Hematopoietic multipotent progenitor cell treated with erythropoietin and hydrocortisone succinate and interleukin-3 and kit ligand, for 8 days (in vitro differentiated cells): ENCODE measurements at regions not wholly inside any gene's neighbourhood (a gene's known extent, or its start where the extent isn't known, plus 50 kb on each side); places are given as distances from the start of the nearest gene placed in this dataset.
"Not testable (repeated sequence)": the region's sequence is repeated elsewhere in the genome, so short reads cannot be mapped to it uniquely, and the experiment has no call there.

Experiments used
- DNase-seq: peaks from one replicate; pipeline ENCODE4 v3.0.0-alpha.2; 2015

DNA sequence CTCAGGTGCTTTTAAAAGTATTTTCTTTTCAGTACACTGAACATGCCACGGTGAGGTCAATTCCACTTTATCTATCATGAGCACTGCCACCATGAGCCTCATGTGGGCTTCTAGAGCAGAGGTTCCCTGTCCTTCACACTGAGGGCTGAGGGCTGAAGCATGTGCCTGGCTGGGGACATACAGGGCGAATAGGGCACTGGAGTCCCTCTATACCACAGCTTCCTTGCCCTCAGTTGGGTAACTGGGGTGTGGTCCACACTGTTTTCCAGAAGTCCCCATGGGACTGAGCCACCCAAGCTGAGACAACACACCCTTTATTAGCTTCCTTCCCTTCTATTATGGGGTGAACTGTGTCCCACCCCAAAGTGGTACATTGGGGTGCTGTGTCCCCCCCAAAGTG, 172.2 kb upstream of the ID2 start:
- no peak for DNase-seq

DNA sequence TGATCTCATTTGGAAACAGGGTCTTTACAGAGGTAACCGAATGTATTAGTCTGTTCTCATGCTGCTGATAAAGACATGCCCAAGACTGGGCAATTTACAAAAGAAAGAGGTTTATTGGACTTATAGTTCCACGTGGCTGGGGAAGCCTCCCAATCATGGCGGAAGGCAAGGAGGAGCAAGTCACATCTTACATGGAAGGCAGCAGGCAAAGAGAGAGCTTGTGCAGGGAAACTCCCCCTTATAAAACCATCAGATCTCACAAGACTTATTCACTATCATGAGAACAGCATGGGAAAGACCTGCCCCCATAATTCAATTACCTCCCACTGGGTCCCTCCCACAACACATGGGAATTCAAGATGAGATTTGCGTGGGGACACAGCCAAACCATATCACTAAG, 171.8 kb upstream of the ID2 start:
- DNase-seq, result not testable (repeated sequence)

DNA sequence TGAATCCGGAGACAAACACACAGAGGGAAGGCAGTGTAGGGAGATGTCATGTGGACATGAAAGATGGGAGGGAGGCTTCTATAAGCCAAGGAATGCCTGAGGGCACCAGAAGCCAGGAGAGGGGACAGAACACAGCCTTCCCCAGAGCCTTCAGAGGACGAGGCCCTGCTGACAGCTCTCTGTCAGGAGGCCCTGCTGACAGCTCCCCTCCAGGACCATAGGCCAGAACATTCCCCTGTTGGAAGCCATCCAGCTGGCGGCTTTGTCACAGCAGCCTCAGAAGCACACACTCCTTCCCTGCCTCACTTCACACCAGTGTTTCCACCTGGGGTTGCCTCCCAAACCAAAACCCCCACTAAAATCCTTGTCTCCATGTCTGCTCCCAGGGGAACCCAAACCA, 171.3 kb upstream of the ID2 start:
- no peak for DNase-seq

DNA sequence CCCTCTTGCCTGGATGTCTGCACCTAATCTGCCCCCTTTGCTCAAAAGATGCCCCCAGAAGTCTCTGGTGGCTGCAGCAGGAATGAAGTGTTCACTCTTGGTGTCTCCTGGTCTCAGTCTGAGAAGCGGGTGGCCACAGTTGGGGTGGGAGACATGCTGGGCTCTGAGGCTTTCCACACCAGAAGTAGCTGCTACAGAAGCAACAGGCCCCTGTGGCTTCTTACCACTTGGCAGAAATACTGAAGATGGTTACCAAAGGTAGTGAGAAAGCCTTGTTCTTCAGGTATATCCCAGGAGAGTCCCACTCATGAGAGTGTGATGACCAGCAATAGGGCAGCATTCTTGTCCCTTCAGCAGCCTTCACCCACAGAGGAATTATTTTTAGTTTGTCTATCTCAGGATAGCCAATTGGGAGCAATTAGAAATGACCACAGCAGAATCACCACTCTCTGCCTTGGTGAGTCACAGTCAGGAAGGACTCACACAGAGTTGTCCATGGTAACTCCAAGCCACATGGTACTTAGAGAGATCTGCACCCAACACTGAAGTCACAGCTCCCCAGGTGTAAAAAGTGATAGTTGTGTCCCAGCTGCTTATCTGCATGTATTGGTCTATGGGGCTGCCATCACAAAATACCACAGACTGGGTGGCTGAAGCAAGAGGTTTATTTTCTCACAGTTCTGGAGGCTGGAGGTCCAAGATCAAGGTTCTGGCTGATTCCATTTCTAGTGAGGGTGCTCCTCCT, 169.8 kb upstream of the ID2 start:
- DNase-seq, result peak; percentile 64

DNA sequence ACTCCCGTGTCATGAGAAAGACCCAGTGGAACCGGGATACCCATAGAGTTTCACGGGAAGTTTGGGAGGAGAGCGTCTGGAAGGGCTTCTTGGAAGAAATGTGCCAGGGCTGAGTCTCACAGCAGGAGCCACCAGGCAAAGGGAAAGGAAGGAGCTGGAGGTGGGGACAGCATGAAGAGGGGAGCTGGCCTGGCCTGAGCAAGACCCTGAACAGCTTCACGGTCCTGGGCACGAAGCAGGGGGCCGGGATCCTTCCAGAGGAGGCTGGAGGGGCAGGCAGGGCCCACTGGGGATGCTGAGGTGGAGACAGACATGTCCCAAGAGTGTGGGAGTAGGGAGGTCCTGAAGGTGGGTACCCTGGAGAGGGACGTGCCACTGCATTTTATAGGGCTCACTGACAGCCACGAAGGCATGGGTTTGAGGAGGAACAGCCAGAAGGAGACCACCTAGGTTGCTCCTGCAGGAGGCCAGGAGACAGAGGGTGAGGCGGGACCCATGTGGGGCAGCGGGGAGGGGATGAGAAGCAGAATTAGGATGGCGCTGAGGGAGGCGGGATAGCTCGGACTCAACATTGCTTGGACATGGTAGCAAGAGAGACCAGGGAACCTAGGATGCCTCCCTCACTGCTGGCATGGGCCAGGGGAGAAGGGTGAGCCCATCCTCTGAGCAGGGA, 168.1 kb upstream of the ID2 start:
- DNase-seq, result no peak

DNA sequence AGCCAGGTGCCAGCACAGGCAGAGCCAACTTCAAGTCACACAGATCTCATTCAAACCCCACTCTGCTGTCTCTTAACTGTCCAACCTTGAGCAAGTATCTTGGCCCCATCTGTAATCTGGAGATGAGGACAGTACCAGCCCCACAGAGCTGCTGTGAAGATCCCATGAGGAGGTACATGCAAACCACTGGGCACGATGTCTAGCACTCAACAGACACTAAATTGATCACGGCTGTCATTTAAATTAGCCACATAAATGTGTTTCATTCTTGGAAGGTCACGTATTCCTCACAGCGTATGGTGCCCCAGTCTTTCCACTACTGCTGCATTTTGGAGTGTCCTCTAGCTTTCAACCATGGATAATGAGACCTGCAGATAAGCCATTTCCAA, 167.6 kb upstream of the ID2 start:
- DNase-seq, result no peak

DNA sequence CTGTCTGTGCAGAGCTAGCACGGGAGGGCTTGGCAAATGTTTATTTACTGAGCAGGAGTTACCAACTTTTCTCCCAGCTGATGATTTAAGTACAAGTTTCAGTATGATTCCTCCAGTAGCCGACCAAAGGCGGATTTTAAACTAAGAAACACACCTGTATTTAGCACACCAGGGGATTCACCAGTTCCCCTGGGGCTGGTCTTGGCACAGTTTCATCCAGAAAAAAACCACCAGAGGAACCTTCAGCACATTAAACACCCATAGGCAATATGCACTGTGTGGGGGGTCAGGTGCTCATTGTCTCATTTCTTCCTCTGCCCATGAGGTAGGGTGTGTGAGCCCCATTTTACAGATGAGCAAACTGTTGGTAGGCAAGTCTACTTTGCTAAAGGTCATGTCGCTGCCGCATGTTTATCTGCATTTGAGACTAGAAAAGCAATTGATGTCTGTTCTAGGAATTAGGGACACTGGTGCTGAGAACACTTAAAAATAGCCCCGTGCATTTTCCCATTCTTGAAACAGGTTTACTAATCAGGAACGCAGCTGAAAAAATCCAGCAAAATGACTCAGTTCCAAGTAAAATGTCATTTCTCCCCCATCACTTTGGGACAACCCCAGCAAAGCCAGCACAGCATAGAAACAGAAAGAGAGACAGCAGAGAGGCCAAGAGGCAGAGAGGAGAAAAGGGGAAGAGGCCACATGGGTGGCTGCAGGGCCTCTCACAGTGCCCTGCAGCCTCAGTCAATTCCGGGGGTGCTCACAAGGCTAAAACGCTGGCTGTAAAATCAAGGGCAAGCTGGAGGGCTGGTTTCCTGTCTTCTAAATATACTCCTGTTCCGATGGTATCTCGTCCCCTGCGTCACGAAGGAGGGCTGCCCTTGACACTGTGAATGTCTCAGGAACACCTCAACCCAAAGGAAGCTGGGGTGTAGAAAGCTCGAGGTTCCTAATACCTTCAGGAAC, 166.8 kb upstream of the ID2 start:
- DNase-seq, result peak; percentile 42

DNA sequence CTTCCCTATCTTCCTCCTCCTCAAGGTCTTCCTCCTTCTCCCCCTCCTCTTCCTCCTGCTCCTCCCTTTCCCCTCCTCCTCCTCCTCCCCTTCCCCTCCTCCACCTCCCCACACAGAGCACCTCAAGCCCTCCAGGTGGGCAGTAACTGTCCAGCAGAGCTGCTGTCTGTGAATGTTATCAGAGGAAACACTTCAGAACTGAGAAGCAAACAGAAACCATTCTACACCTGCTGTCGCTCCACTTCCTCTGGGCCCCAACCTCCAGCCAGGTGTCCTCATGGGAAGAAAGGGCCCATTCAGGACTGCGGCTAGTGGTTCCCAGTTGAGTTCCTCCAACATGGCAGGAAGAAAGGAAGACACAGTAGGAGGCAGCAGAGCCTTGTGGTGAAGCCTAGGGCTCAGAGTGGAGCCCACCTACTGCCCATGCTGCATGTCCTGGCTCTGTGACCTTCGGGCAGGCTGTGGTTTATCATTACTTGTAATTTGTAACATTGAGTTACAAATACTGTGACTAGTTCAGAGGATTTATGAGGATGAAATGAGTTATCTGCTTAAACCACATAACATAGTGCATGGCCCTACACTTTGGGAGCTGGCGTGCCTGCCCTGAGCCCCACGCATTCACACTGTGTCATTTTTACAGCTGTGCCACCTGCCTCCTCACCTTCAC, 165.9 kb upstream of the ID2 start:
- no peak for DNase-seq

DNA sequence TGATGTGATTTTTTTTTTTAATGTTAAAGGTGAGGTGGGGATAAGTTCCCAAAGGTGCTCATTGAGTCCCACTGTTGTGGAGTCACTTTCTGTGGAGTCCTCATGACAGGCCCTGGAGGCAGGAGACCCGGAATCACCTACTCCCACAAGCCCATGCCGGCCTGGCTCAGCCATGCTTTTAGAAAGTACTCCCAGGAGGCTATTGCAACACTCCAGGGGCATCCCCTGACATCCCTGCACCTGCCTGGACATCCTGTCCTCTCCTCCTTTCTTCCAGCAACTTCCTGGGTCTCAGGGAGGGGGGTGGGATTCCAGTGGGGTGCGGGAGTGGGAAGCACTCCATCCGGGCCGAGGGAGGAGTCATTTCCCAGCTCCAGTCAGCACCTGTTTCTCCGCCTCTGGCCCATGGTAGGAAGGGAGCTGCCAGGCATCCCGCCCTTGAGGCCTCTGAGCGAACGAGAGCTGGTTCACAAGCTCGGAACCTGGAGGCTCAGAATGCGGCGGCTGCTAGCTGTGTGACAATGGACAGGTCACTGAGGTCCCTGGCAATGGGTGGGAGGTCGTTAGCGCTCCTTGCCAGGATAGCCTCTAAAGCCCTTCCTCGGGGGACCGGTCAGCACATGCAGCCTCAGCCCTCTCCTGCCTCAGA, 163.9 kb upstream of the ID2 start:
- no peak for DNase-seq

DNA sequence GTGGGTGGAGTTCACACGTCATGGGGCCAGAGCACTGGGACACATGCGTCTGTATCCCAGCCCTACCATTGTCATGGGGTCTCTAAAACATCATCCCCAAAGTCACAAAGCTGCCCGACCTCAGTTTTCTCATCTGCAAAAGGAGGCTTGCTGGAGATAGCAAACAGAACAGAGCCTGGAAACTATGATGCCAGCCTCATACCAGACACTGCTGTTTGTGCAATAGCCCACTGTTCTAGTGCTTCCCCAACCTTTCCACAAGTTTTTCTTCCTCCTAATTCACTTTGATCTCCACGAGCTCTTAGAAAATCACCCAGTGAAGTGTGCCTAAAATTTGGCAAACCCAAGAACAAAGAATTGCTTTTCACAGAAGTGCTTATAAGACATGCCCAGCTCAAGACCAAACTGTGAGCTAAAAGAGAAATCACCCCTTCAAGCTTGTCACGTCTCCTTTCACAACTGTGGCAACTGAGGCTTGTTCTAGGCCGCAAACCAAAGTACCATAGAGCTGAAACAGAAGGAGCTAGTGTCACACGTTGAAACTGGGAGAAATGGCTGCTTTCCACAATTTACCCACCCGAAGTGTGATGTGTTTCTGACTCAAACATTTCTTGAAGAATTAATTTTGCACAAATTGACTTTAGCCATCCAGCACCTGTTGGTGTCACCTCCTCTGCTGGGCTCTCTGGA, 162.7 kb upstream of the ID2 start:
- no peak for DNase-seq

DNA sequence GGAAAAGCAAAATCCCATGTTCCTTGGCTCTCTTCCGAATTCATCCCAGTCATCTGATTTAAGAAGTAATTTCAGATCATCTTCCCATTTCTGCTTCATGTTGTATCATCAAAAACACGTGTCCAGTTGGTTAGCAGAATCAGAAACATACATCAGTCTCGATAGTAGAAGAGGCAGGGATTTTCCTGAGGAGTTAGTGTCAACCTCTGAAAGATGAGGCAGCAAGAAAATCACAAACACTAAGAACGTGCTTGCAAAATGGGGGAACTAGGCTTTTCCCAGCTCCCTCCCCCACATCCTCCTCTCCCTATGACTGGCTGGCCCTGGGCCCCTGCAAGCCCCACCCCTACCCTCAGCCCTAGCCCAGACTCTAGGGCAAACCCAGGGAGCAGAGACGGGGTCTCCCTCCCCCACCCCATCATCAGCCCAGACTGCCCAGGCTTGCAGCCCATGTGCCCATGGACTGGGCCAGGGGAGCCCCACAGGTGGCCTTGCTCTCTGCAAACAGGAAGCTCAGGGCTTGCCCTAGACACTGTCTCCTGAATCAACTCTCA, 161.0 kb upstream of the ID2 start:
- no peak for DNase-seq

DNA sequence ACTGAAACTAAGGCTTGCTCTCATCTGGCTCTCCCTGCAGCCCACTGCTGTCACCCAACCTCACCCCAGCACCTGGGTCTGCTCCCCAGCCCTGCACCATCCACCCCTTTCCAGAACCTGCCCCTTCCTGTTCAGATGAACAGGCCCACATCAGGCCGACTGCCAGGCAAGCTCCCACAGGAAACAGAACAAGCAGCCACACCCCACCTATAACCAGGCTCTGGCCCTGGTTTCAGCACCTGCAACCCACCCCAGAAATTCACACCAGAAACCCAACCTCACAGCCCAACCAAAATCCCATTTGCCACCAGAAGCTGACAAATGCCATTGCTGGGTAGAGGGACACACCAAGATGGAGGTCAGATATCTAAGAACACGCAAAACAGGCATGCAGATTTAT, 159.2 kb upstream of the ID2 start:
- DNase-seq, result no peak

DNA sequence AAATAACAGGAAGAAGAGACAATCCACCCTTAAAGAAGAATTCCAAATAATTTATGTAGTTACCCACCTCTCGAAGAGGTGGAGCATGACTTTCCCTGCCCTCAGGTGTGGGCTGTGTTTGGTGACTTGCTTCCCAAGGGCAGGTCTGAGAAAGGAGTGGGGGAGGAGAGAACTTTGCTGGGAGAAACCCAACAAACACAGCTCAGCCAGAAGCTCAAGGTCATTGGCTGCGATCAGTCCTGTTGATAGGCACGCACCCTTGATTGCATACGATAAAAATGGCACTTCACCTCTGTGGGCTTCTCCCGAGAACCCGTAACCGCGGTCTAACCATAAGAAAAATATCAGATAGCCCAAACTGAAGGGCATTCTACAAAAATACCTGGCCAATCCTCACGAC, 157.5 kb upstream of the ID2 start:
- no peak for DNase-seq

DNA sequence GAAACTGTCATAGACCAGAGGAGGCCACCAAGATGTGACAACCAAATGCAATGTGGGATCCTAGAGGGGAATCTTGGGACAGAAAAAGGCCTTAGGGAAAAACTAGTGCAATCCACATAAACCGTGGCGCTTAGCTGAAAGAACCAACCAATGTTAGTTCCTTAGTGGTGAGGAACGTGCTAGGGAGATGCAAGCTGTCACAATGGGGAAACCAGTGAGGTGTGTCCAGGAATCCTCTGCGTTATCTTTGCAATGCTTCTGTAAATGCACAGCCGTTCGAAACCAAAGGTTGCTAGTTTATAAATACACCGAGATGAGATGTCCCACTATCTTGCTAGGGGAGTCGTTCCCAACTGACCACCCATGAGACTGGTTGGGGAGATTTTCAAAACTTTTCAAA, 157.0 kb upstream of the ID2 start:
- DNase-seq, result peak; percentile 46

DNA sequence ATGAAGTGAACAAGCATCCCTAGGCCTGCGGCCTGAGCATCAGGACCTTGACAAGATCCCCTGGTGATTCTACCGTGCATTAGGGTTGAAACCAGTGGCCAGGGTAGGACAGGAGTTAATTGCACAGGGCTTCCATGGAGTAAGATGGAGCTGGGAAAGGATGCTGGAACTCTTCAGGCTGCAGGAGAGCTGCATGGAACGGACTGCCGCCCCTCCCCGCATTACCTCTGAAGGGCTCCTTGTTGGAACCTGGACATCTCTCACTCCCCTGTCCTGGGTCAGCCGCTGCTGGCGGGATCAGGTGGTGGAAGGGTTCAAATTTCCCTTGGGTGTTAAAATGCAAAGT, 156.6 kb upstream of the ID2 start:
- no peak for DNase-seq

DNA sequence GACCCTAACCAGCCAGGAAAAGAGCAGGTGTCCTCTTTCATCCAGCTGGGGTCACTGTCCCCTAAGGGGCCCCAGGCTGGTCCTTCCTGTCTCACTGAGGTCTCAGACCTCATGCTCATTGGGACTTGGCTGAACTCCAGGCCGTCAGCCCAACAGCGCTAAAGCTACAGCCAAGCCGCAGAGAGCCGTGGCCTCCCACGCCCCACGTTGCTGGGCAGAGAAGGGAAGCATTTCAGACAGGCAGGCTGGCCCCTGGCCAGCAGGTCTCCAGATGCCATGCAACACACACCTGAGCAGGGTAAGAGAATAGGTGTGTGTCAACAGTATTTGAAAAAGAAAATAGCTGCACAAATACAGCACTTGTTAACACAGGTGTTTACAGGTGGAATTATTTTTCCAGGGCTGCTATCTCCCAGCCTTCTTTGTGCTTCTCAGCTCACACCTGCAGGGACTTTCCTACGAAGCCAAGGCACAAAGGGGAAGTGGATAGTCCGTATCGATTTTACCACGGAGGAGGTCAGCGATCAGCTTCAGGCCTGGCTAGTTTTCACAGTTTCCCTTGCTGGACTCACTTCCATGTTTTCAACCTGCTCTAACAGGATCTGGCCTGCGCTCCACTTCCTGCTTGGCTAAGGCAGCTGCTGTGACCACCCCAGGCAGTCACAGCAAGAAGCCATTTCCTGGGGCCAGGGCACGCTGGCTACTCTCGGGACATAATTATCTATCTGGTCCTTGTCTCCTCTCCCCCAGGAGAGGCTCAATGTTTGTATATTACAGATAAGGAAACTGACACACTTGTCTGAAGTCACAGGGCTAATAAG, 156.1 kb upstream of the ID2 start:
- peak; percentile 98 for DNase-seq

DNA sequence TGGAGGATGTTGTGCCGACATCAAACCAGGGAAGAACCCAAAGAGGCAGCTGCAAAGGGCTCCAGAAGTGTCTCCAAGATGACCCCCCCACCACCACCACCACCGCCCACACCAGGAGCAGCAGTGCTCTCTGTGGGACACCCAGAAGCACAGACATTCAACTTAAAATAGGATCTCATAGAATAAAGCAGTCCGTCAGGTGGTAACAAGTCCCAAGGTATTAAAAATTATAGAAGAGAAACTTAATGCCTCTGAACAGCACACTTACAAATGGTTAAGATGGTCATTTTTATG, 155.5 kb upstream of the ID2 start:
- no peak for DNase-seq

DNA sequence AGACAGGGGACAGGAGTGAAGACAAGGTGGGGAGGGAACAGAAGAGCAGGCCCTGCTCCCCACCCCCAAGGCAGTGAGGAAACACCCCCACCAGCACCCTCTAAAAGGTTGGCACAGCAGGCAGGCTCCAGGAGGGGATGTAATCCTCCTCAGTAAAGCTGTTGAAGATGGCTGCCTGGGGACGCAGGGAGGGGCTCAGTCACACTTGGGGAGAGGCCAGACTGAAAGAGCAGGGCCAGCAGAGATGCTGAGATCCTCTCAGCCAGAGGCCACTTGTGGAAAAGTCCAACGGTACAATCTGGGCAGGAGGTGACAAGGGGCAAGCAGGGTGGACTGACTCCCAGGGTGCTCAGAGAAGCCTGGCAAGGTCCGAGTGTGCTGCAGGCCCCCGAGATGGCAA, 154.8 kb upstream of the ID2 start:
- DNase-seq, result no peak

DNA sequence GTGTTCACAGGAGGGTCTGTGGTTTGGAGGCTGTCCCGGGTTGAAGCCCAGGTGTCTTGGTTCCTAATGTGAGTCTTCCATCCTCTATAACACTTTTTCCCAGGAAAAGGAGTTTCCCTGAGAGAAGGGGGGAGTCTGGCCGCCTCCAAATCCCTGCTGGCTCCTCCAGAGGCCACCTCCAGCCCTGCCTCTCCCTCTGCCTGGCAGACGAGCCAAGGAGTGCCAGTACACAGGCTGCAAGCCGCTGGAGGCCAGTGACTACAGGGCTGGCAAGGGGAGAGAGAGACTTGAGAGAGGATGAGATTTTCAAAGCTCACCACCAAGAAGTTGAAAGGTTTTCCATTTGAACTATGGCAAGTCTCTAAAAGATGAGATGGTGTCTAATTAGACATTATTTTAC, 154.2 kb upstream of the ID2 start:
- no peak for DNase-seq

DNA sequence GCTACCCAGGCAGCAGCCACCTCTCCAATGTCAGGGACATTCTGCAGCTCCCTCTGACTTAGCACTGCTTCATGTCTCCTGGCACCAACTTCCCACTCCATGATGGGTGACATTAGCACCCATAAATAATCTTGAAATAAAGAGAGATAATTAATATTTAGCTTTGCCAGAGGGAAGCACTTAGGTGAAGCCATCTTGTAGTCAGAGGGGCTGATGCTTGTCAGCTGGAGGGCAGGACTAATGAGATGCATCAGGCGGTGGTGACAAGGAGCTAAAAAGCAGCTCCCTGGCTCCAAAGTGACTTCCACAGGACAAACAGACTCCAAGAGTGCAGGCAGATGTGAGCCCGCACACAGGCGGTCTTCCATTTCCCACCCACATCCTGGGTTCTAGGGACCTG, 153.0 kb upstream of the ID2 start:
- DNase-seq, result no peak

DNA sequence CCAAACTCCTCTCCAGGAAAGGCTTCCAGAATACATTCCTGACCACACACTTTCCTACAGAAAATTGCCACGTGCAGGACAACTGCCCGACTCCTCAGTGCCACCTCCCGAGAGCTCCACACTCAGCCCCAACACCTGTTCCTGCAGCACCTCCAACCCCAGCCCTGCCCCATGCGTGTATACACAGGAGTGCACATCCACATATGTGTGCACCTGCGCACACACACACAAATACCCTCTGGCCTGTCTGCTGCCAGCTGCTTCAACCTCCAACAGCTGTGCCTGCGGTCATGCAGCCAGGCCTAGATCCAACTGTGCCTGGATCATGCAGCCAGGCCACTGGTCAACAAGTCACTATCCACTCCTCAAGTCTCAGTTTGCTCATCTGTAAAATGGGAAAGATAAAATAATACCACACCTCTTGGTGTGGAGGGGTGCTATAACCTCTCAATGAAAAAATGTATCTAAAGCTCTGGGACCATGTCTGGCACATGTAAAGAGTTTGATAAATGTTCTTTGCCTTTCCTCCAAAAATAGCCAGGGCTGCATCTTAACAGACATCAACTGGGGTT, 152.1 kb upstream of the ID2 start:
- no peak for DNase-seq
